OCI-LY7 (cell line): ENCODE measurements at regions not wholly inside any gene's neighbourhood (a gene's known extent, or its start where the extent isn't known, plus 50 kb on each side); places are given as distances from the start of the nearest gene placed in this dataset.

Experiments
- BruUV-seq: library from RNA; stranded (reverse); fragments of 400-500 nt; replicated peaks from 2 replicates; lab custom pipeline; 2021; lab: Mats Ljungman, UMichigan
- CTCF ChIA-PET: fragments of 300-600 bp; sonication (Branson Sonifier 250); formaldehyde crosslinking; loops from one replicate; lab custom pipeline; 2022; ENCODE audit warnings: antibody characterized with exemption; ENCODE audit not compliant: unreplicated experiment; lab: Charles Lee
- POLR2A ChIA-PET: fragments of 300-600 bp; sonication (Branson Sonifier 250); formaldehyde crosslinking; loops from one replicate; lab custom pipeline; 2022; ENCODE audit warnings: antibody characterized with exemption; lab: Charles Lee
- DNase-seq: peaks from one replicate; pipeline ENCODE4 v3.0.0-alpha.2; 2015; ENCODE audit warnings: low spot score
- H2AFZ ChIP-seq: fragments of 200-600 bp; sonication (generic), shearing (Covaris generic); 2 replicates; pipeline ENCODE4 v1.6.1; 2014; ENCODE audit warnings: mild to moderate bottlenecking, antibody characterized with exemption, low read length, moderate library complexity
- H3K27ac ChIP-seq: fragments of 200-600 bp; sonication (generic); 2 replicates; pipeline ENCODE4 v1.5.1; 2014; ENCODE audit warnings: mixed run types, low read depth, mild to moderate bottlenecking, moderate library complexity, low read length, inconsistent platforms; ENCODE audit not compliant: poor library complexity, severe bottlenecking
- H3K36me3 ChIP-seq: fragments of 200-600 bp; sonication (generic); 2 replicates; pipeline ENCODE4 v1.6.1; 2014; ENCODE audit warnings: mild to moderate bottlenecking, antibody characterized with exemption, low read length, moderate library complexity, mixed read lengths; ENCODE audit not compliant: insufficient read depth
- H3K4me1 ChIP-seq: fragments of 200-600 bp; sonication (generic); 2 replicates; pipeline ENCODE4 v1.5.1; 2014; ENCODE audit warnings: mild to moderate bottlenecking, low read length; ENCODE audit not compliant: insufficient read depth, poor library complexity, severe bottlenecking
- H3K4me2 ChIP-seq: fragments of 200-600 bp; sonication (generic); 2 replicates; pipeline ENCODE4 v1.6.1; 2014; ENCODE audit warnings: mild to moderate bottlenecking, low read length
- H3K4me3 ChIP-seq: fragments of 200-600 bp; sonication (generic); 2 replicates; pipeline ENCODE4 v1.5.1; 2014; ENCODE audit warnings: mild to moderate bottlenecking, low read depth, low read length; ENCODE audit not compliant: poor library complexity, severe bottlenecking
- H3K79me2 ChIP-seq: fragments of 200-600 bp; sonication (generic); 2 replicates; pipeline ENCODE4 v1.6.1; 2016; ENCODE audit warnings: low read depth, mild to moderate bottlenecking, low read length, moderate library complexity, mixed read lengths; ENCODE audit not compliant: insufficient read depth
- H3K9me2 ChIP-seq: fragments of 200-600 bp; sonication (generic); 2 replicates; pipeline ENCODE4 v1.6.1; 2016; ENCODE audit warnings: mild to moderate bottlenecking, low read length, mixed read lengths; ENCODE audit not compliant: insufficient read depth
- H3K9me3 ChIP-seq: fragments of 200-600 bp; sonication (generic); 2 replicates; pipeline ENCODE4 v1.6.1; 2014; ENCODE audit warnings: mild to moderate bottlenecking, mixed run types, low read length, mixed read lengths
- H4K20me1 ChIP-seq: fragments of 200-600 bp; sonication (generic); 2 replicates; pipeline ENCODE4 v1.6.1; 2014; ENCODE audit warnings: mild to moderate bottlenecking, antibody characterized with exemption, low read length, moderate library complexity, mixed read lengths; ENCODE audit not compliant: insufficient read depth
- EZH2phosphoT487 ChIP-seq: fragments of 200-600 bp; sonication (generic); IDR thresholded peaks from 2 replicates; pipeline ENCODE4 v1.6.1; 2018; ENCODE audit warnings: low read depth, borderline replicate concordance, mild to moderate bottlenecking, mixed run types, antibody characterized with exemption, low read length, moderate library complexity, mixed read lengths
- intact Hi-C: fragments of 100-400 bp; cut with micrococcal nuclease; formaldehyde crosslinking; loops from one replicate; pipeline ENCODE4 v1.10.0; 2022; ENCODE audit not compliant: unreplicated experiment
- TF ChIP-seq, protein P1 (sequence below): fragments of 200-600 bp; sonication (generic); conservative IDR thresholded peaks from 2 replicates; pipeline ENCODE4 v1.5.1; 2014; ENCODE audit warnings: mild to moderate bottlenecking, antibody characterized with exemption, low read length, moderate library complexity, mixed read lengths

DNA sequence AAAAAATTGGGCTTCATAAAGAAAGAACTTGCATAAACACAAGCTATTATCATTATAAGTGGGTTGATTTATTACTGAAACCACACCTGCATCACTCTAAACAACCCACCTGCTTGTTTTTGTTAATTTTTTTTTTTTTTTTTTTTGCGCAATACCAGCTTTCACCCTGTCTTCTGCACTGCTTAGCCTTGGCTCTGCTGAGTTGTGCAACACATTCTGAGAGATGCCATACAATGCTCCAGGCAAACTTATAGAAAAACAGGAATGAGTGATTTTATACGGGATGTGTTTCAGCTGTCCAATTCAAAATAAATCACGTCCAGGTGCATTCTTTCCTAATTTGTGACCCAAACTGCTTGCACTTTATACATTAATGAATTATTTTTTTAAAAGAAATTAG is 923.6 kb downstream of the GATA3 start:
- Histone ChIP-seq H3K4me3 (no peak overlapping the region), H3K27ac (no peak overlapping the region), H3K4me2 (no peak overlapping the region), H3K36me3 (no peaks in the 10 kb centered on the region), H2AFZ (no peak overlapping the region), H4K20me1 (no peaks in the 10 kb centered on the region), H3K4me1 (no peaks in the 10 kb centered on the region), H3K79me2 (no peaks in the 10 kb centered on the region), H3K9me3 (no peaks in the 10 kb centered on the region), H3K9me2 (no peaks in the 10 kb centered on the region)
- CTCF ChIA-PET, result no interaction called here
- POLR2A ChIA-PET, result interaction anchor here (0.6 to 1.0 kb wide), 2 partner anchors 12 to 62 kb away, joined by 3 to 6 read pairs; no protein-coding TSS in a partner anchor
- no TSS peak for BruUV-seq
- intact Hi-C loops, result no loop called here
- TF ChIP-seq, protein P1, sequence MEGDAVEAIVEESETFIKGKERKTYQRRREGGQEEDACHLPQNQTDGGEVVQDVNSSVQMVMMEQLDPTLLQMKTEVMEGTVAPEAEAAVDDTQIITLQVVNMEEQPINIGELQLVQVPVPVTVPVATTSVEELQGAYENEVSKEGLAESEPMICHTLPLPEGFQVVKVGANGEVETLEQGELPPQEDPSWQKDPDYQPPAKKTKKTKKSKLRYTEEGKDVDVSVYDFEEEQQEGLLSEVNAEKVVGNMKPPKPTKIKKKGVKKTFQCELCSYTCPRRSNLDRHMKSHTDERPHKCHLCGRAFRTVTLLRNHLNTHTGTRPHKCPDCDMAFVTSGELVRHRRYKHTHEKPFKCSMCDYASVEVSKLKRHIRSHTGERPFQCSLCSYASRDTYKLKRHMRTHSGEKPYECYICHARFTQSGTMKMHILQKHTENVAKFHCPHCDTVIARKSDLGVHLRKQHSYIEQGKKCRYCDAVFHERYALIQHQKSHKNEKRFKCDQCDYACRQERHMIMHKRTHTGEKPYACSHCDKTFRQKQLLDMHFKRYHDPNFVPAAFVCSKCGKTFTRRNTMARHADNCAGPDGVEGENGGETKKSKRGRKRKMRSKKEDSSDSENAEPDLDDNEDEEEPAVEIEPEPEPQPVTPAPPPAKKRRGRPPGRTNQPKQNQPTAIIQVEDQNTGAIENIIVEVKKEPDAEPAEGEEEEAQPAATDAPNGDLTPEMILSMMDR, result no peak
- no peak for TF ChIP-seq EZH2phosphoT487
- DNase-seq, result no peak

DNA sequence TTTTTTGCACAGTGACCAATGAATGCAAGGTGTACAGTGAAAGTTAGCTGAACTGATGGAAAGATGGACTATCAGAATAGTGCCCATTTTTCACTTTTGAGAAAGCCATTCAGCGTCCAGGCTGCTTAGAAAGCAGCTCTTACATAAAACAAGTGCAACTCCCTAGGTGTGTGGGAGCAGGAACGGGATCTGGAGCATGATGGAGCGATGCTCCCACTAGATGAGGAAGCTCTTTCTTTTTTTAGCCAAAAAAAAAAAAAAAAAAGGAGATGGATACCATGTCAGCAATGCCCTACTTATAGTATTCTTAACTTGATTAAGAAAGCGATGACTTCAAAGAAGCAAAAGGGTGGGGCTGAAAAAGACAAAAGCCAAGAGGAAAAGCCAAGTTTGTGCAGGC is 925.5 kb downstream of the GATA3 start:
- CTCF ChIA-PET, result no interaction called here
- no peak overlapping the region for H3K4me3 ChIP-seq
- H3K4me1 ChIP-seq, result no peaks in the 10 kb centered on the region
- no peak overlapping the region for H3K4me2 ChIP-seq
- no peaks in the 10 kb centered on the region for H3K36me3 ChIP-seq
- H3K9me2 ChIP-seq, result no peaks in the 10 kb centered on the region
- H4K20me1 ChIP-seq, result no peaks in the 10 kb centered on the region
- no peak overlapping the region for H2AFZ ChIP-seq
- H3K79me2 ChIP-seq, result no peaks in the 10 kb centered on the region
- no TSS peak for BruUV-seq
- POLR2A ChIA-PET, result interaction anchor here (0.7 to 0.8 kb wide), 2 partner anchors 21 to 304 kb away, joined by 3 read pairs; no protein-coding TSS in a partner anchor
- no peaks in the 10 kb centered on the region for H3K9me3 ChIP-seq
- no peak for DNase-seq
- intact Hi-C loops, result no loop called here
- no peak overlapping the region for H3K27ac ChIP-seq
- TF ChIP-seq EZH2phosphoT487, result no peak
- TF ChIP-seq, protein P1, result no peak

- BruUV-seq, result no TSS peak
- CTCF ChIA-PET, result no interaction called here
- H2AFZ ChIP-seq, result no peak overlapping the region
- no peaks in the 10 kb centered on the region for H3K4me1 ChIP-seq
- no peaks in the 10 kb centered on the region for H3K9me3 ChIP-seq
- no peak overlapping the region for H3K27ac ChIP-seq
- no peak for DNase-seq
- POLR2A ChIA-PET, result no interaction called here
- TF ChIP-seq, protein P1, result no peak
- TF ChIP-seq EZH2phosphoT487, result no peak
- H4K20me1 ChIP-seq, result no peaks in the 10 kb centered on the region
- intact Hi-C loops, result no loop called here
- H3K79me2 ChIP-seq, result no peaks in the 10 kb centered on the region
- no peak overlapping the region for H3K4me3 ChIP-seq
- no peaks in the 10 kb centered on the region for H3K36me3 ChIP-seq
- H3K9me2 ChIP-seq, result no peaks in the 10 kb centered on the region
- no peak overlapping the region for H3K4me2 ChIP-seq
These were observed 926.8 kb downstream of the GATA3 start for GRCh38 chr10:8981277-8981676.
